Right renal cortex interstitium (tissue), 3 donors: ENCODE measurements at regions not wholly inside any gene's neighbourhood (a gene's known extent, or its start where the extent isn't known, plus 50 kb on each side); places are given as distances from the start of the nearest gene placed in this dataset.
"Not testable (repeated sequence)": the region's sequence is repeated elsewhere in the genome, so short reads cannot be mapped to it uniquely, and the experiment has no call there.

ENCODE experiments used
- DNase-seq, 3 donors: peaks; one replicate each; pipeline ENCODE4 v3.0.0-alpha.2; 2013; ENCODE audit warnings: low read depth in 3 of 3, low spot score in 2 of 3

DNA sequence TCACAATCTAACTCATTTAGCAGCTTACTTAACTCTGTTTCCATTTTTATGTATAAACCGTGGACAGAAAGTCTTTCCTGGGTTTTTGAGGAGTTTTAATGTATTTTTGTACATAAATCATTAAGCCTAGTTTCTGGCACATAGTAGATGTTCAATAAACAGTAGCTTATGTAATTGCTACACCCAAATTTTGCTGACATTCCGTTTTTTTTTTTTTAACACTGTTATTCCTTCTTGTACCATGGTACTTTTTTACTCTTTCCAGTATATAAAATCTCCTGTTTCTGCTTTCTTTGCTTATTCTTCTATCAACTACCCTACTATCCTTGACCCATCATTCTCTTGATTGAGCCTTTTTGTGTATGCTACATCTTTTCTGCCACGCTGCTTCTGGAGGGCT is 1151.3 kb upstream of the CRIM1 start:
- DNase-seq: no peak

DNA sequence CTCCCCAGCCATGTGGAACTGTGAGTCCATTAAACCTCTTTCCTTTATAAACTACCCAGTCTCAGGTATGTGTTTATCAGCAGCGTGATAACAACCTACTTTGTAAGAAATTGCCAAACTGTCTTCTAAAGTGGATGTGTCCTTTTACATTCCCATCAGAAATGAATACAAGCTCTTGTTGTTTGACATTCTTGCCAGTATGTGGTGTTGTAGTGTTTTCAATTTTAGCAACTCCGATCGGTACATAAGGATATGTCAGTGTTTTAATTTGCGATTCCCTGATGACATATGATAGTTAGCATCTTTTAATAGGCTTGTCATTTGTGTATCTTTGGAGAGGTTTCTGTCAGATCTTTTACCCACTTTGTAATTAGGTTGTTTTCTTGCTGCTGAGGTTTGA is 1156.3 kb upstream of the CRIM1 start:
- DNase-seq: no peak

DNA sequence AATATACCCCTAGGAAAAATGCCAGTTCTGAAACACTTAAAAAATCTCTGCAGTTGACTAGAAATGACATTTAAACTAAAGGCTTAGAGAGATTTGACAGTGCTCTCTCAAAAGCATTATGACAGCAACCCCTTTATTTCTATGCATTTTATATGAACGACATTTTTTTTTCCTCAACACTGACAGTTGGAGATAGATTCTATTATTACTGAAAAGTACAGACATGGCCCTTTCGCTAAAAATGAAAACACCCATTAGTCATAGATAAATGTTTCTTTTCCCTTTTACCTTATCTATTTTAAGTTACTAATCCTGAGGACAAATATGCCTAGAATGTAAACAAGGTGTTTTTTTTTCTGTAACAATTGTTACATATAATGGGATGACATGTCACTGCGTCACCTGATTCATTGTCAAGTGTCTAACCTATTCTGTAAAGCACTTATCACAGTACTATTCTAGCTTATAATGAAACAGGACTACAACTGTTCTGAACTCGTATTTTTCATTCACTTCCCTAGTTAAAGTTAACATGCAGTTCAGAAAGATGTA is 1169.6 kb upstream of the CRIM1 start:
- DNase-seq: no peak

DNA sequence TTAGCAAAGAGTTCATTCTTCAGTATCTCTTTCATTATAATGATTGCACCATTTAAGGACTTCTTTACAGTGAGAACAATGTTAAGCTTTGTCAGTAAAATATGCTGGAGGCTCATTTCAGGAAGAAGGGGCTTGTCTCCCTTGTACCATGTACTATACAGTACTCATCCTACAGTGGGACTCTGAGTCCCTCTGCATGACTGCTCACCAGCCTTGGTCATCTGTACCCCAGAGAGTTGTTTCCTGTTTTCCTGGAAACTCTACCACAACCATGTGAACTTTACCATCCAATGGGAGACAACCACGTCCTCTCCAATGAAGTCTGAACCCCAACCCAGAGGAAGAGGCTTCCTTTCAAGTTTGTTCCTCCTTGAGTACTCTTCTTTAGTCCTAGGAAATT is 1171.1 kb upstream of the CRIM1 start:
- no peak for DNase-seq

DNA sequence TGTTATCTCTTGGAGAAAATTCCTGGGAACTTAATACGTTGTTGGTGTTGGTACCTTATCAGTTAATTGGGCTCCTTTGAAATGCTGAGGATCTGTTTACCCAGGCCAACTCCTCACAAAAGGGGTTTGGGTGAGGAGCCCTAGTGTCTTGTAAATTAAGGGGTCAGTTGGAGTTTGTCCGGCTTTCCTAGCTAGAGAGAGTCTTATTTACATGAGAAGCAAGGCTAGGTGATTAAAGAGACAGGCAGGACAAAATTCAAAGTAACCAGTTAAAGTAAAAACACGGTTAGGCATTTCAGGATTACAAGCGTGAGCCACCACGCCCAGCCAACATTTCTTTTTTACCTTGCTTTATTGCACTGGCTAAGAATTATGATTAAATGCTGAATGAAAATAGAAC is 1178.9 kb upstream of the CRIM1 start:
- not testable (repeated sequence) for DNase-seq

DNA sequence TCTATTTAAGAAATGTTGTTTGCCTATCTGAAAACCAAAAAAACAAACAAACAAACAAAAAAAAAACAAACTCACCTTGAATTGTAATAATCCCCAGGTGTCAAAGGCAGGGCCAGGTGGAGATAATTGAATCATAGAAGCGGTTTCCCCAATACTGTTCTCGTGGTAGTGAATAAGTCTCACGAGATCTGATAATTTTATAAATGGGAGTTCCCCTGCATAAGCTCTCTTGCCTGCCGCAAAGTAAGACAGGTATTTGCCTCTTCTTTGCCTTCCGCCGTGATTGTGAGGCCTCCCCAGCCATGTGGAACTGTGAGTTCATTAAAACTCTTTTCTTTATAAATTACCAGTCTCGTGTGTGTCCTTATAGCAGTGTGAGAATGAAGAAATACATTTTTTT is 1180.7 kb upstream of the CRIM1 start:
- DNase-seq: no peak

DNA sequence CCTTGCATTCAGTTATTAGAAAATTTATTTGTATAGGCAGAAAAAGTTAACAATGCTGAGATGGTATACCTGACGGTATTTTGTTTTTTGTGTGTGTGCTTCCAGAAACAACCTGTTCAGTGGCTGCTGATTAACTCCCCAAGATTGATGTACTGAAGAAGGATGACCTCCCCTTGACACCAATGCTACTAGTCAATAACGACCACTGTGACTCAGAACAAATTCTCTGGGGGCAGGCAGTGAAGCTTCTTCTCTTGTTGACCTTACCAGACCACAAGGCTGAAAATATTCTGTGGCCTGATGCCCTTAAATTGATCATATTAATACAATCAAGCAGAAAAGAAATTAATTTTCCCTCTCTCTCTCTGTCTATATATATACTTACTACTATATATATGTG is 1182.9 kb upstream of the CRIM1 start:
- DNase-seq: no peak

DNA sequence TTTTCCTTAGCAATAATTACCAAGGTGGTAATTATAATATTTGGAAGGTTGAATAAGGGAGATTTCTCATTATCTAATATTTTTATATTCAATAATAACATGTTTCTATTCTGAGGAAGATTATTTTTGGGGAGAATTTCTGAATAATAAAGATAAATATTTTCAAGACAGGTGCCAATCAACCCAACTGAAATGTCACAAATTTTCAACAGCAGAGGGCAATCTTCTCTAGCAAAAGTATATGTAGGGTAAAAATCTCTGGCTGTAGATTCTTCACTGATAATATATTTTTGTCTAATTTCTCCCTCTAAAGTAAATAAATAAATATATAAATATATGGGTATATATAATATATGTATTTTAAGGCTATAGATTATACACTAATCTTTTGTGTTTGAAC is 1187.2 kb upstream of the CRIM1 start:
- DNase-seq: no peak

DNA sequence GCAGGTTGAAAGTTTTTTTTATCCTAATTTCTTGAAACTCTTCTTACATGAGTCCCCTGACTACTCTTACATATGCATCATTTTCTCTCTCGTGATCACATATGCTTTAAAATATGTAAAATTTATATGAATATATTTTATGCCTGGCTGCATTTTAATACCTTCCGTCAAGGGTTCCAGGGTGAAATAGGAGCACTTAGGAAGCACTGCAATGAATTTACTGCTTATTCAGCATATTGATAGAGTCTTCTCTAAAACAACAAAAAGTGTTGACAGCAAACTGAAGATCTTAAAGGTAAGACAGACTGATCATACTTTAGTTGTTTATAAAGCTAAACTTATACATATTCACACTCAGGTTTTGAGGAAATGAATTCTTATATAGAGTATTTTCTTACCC is 1191.6 kb upstream of the CRIM1 start:
- no peak for DNase-seq

DNA sequence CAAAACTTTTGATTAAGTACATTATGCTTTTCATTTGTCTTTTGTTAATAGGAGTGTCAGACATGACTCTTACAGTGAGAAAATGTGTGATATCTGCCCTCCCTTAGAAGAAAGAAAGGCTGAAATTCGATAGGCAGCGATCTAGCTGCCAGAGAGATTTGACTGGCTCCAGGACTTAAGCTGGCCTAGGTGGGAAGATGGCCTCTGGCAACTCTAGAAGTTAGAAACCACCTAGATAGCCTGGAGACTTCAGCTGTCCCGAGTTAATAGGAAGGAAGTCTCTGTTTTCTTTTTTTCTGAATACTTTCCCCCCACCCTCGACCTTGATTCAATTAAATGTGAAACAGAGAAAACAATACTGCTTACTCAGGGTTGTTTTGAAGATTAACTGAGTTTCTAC is 1194.7 kb upstream of the CRIM1 start:
- no peak for DNase-seq

DNA sequence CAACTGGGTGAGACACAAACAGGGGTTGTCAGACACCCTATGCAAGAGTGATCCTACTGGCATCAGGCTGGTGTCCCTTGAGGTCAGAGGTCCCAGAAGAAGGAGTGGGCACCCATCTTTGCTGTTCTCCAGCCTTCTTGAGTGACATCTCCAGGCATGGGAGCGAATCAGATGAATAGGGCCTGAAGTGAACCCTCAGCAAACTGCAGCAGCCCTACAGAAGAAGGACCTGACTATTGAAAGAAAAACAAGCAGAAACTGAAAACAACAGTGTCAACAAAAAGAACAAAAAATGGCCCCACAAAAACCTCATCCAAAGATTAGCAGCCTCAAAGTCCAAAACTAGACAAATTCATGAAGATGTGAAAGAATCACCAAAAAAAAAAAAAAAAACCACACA is 1229.7 kb upstream of the CRIM1 start:
- DNase-seq: no peak

DNA sequence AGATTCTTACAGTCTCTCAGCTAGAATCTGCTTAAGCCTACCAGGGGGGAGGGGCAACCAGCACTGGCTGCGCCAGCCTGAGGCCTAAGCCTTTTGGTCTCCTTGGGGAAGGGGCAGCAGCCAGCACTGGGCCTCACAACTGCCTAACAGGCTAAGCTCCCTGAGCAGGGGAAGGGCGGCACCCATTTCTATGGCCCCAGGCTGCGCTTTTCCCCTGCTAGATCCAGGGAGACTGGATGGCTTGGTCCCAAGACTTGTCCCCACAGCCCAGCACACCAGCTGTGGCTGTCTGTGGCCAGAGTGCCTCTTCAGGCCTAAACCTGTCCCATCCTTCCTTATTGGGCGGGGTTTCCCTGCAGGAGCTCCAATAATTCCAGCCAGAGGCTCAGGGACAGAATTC is 1230.3 kb upstream of the CRIM1 start:
- DNase-seq: no peak

DNA sequence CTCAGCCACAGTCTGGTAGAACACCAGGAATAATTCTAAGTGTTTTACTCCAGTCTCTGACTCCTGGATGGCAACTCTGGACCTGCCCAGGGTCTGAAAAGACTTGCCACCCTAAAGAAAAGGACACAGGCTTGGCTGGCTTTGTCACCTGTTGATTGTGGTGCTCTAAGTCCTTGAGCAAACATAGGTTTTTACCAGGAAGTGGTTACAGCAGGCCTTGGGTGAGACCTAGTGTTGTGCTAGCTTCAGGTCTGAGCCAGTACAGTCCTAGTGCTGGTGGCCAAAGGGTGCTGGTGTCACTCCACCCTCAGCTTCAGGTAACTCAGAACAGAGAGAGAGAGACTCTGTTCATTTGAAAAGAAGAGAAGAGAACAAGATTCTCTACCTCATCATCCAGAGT is 1239.4 kb upstream of the CRIM1 start:
- no peak for DNase-seq

DNA sequence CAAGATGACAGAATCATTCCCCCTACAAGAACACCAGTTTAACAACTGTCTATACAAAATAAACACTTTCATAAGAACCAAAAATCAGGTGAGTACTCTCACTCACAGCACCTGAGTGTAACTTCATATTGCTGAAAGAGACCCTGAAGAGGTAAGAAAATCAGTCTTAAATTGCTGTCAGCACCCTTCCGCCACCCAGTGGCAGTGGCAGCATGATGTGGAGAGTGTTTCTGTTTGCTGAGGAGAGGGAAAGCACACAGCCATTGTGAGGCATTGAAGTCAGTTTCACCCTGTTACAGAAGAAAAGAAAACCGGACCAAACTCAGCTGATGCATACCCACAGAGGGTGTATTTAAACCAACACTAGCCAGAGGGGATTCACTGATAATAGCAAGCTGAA is 1240.8 kb upstream of the CRIM1 start:
- DNase-seq: no peak

DNA sequence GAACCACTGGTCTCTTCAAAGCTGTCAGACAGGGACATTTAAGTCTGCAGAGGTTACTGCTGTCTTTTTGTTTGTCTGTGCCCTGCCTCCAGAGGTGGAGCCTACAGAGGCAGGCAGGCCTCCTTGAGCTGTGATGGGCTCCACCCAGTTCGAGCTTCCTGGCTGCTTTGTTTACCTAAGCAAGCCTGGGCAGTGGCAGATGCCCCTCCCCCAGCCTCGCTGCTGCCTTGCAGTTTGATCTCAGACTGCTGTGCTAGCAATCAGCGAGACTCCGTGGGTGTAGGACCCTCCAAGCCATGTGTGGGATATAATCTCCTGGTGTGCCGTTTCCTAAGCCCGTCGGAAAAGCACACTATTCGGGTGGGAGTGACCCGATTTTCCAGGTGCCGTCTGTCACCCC is 1243.2 kb upstream of the CRIM1 start:
- DNase-seq: not testable (repeated sequence)

DNA sequence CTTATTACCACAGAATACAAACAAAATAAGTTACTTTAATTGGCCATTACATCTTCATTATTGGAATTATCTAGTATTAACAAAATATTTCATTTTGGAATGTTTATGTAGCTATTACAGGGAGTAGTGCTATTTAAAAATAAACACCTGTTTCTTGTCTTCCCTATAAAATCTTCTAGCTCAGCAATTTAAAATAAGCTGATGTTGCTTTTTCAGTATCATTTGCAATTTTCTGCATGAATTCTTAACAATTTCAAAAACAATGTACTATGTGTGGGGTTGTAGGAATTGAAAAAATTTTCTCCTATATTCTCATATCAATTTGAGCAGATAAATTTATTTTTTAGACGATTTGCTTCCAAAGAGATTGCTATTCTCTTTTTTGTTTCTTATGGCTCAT is 1251.3 kb upstream of the CRIM1 start:
- DNase-seq: no peak

DNA sequence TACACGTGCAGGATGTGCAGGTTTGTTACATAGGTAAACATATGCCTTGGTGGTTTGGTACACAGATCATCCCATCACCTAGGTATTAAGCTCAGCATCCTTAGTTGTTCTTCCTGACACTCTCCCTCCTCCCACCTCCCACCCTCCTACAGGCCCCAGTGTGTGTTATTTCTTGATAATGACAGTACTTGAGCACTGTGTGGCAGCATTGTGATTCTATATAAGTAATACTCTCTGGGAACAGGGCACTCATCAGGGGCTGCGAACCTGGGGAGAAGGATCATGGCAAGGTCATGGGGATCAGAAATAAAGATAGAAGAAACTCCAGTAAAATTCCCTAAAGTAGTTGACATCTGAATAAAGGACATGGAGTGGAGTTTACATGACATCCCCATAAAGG is 1256.2 kb upstream of the CRIM1 start:
- DNase-seq: no peak

DNA sequence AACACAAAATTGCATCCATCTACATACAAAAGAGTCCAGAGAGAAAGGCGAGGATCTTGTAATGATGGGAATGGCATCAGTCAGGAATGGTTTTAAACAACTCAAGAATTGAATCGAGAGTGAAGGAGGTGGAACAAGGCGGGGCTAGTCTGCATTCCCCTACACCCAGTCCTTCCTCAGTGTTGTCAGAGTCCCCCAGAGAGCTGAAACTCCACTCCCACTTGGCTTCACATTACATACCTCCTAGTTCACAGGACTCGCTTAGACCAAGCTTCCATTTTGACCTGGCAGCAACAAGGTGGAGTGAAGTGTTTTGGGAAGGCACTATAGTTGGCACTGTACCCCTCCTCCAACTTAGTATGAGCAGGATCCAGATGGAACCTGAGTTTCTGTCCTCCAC is 1273.5 kb upstream of the CRIM1 start:
- no peak for DNase-seq

DNA sequence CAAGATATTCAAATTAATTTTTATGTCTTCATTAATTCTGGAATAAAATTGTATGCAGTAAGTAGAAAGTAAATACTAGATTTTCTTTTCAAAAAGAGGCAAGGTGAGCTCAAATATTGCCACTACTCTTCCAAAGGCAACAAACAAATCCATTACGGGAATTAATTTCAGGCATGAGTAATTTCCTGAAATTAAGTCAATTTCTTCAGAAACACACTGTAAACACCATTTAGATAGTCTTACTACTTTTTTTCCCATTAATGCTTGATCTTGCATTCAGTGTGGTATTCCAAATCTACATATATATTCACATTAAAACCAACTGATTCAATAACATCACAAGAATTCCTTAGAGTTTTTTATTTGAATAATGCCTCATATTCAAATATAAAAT is 1274.0 kb upstream of the CRIM1 start:
- no peak for DNase-seq

DNA sequence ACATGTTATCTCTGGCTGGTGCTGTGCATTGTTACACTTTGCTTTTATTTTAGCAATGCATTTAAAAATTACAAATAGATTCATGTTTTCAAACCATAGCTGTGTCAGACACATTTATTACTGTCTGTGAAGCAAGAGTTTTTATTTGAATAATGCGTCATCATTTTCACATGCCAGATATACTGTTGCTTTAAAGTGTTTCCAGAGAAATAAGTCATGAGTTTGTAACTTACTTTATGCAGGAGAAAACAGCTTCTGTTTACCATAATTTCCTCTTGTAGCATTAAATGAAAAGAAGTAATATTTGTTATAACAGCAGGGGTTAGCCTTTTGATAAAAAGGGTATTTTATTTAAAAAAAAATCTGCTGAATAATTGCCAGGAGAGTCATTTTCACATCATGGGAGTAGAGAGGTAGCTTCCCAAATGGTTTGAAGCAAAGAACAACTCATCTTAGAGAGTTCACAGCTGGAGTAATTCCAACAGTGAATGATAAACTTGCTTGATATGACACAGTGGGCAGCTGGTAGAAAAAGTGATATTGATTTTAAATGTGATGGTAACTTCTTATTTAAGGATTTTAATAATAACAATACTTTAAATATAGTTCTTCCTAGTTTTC is 1274.5 kb upstream of the CRIM1 start:
- no peak for DNase-seq

DNA sequence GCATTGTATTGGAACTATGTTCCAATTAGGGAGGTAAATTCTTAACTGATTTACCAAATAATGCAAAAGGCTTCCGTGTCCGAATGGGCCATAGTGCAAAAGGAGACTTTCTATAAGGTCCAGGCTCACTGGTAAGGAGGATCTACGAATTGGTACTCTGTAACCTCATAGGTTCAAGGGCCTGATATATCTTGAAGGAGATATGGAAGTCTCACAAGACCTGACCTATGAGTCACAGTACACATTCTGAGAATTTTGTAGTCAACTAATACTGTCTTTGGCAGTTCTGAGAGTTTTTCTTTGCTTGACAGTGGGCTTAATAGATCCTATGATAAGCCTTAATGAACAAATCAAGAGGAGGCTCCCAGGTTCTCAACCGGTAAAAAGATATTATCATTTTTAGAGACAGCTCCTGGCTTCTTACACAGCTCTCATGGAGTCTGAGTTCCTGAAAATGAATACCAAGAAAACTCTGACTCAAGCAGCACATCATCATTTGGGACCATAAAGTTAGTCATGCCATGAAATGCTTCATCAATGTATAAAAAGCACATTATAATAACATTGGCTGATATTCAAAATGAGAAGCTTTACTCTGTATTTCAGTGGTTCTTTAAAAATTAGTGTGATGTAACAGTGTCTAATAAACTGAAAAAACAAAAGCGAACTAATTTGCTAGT is 1275.2 kb upstream of the CRIM1 start:
- DNase-seq: no peak

DNA sequence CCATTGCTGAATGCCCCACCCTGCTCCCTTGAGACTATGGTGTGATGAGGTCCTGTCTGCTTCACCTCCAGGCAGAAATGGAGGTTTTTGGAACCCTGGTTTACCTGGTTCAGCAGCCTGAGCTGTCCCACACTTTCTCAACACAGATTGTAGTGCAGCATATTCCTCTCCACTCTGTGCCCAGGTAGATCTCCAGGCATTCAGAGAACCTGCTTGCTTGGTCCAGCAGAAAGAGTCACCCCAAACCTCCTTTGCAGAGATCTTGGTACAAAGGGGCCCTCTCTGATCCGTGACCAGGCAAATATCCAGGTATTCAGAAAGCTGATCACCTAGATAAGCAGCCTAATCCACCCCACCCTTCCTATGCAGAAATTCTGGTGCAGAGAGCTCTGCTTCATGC is 1288.2 kb upstream of the CRIM1 start:
- DNase-seq: no peak

DNA sequence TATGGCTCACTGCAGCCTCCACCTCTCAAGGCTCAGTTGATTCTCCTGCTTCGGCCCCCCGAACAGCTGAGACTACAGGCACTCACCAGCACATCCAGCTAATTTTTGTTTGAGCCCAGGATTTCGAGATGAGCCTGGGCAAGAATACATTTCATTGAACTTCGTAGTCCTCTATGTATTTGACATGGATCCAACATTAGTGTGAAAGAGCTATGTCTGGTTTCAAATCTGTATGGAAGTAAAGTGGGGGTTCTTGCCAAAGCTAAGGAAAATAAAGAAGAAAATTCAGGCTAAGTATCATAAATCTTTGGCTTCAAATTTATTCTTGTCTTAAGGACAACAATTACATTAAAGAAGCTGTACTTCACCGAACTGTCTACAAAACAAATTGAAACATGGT is 1291.7 kb upstream of the CRIM1 start:
- DNase-seq: no peak
